Neuron (in vitro differentiated cells): ENCODE measurements at regions not wholly inside any gene's neighbourhood (a gene's known extent, or its start where the extent isn't known, plus 50 kb on each side); places are given as distances from the start of the nearest gene placed in this dataset.
A peak's percentile ranks its signal among the peaks of the same experiment; 100 is the strongest.

Experiments used
- H2AFZ ChIP-seq: one replicate; pipeline ENCODE4 v1.6.1; 2013; ENCODE audit warnings: low read depth, mild to moderate bottlenecking, inconsistent platforms, low read length, moderate library complexity
- H3K27me3 ChIP-seq: one replicate; pipeline ENCODE4 v1.6.1; 2013; ENCODE audit warnings: low read length; ENCODE audit not compliant: insufficient read depth
- H3K36me3 ChIP-seq: one replicate; pipeline ENCODE4 v1.6.1; 2013; ENCODE audit warnings: low read length; ENCODE audit not compliant: insufficient read depth
- H3K4me1 ChIP-seq: one replicate; pipeline ENCODE4 v1.6.1; 2013; ENCODE audit warnings: low read length; ENCODE audit not compliant: insufficient read depth
- H3K4me3 ChIP-seq: 2 replicates; pipeline ENCODE4 v1.5.1; 2013; ENCODE audit warnings: mild to moderate bottlenecking, low read length, moderate library complexity
- H3K9me3 ChIP-seq: one replicate; pipeline ENCODE4 v1.6.1; 2013; ENCODE audit warnings: low read length

DNA sequence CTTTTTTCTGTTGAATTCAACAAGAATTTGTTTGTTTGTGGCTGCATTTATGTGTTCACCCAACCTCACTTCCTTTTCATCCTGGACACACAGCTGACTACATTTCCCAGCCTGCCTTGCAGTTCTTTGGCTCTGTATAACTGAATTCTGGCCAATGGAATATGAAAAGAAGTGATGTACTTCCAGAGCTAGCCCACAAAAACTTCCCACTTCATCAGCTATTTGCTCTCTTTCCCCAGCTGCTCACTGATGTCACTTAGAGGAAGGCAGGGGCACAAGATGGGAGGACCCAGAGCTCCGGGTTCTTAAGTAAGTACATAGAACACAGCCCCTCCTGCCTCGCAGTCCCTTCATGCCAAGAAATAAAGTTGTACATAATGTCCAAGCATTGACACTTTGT, 235.0 kb upstream of the FGGY start:
- Histone ChIP-seq H3K9me3 (no peaks in the 10 kb centered on the region), H3K4me1 (peaks cover 6% of the 10 kb centered on the region), H3K27me3 (no peaks in the 10 kb centered on the region), H2AFZ (no peak overlapping the region), H3K36me3 (no peaks in the 10 kb centered on the region), H3K4me3 (no peak overlapping the region)

DNA sequence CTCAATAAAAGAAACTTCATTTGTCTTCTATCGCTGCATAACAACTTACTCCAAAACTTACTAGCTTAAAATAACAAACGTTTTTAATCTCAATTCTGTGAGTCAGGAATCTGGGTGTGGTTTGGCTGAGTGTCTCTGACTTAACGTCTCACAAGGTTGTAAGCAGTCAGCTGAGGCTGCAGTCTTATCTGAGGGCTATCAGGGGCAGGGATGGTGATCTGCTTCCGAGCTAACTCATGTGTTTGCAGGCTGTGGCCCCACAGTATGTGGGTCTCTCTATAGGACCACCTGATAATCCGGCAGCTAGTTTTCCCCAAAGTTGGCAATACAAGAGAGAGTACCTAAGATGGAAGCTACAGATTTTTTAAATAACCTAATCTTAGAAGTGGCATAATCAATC, 234.2 kb upstream of the FGGY start:
- Histone ChIP-seq H3K36me3 (no peaks in the 10 kb centered on the region), H3K27me3 (no peaks in the 10 kb centered on the region), H3K4me1 (peaks cover 6% of the 10 kb centered on the region), H2AFZ (no peak overlapping the region), H3K4me3 (no peak overlapping the region), H3K9me3 (no peaks in the 10 kb centered on the region)

DNA sequence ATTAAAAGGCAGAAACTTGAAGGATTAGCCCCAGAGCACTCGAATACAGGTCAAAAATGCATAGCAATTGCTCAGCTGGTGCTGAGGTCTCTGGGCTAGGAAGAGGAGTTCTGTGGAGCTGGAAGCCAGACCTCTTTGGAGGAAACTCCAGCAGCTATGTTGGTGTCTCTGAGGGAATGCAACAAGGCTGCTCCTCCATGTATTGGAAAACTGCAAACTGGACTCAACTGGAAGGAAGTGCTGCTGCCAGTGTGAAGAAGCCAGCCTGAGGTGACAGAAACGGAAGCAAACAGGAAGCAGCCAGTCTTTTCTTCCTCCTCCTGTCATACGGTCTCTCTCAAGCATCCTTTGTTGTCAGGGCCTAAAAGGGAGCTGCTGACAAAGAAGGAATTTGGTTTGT, 233.4 kb upstream of the FGGY start:
- Histone ChIP-seq H3K4me3 (no peak overlapping the region), H3K9me3 (no peaks in the 10 kb centered on the region), H3K27me3 (no peaks in the 10 kb centered on the region), H2AFZ (peak overlapping the region; percentile 37), H3K36me3 (no peaks in the 10 kb centered on the region), H3K4me1 (peaks cover 6% of the 10 kb centered on the region)

DNA sequence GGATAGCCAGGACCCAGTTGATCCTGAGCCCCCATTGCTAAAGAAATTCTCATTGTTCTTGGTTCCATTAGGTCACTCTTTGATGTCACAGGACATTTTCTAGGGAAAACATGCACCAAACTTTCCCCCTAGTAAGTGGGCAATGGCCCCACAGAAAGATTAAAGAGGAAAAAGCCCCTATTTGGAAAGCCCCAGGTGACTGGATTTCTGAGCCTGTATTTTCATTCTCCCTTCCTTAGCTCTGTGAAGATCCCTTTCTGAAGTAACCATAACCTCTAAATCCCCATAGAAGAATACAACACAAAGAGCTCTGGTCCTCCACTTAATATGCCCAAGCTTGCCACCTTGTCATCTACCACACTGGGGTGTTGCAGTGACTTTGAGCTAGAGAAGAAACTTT, 232.3 kb upstream of the FGGY start:
- peaks cover 6% of the 10 kb centered on the region for H3K4me1 ChIP-seq
- H3K27me3 ChIP-seq: no peaks in the 10 kb centered on the region
- no peaks in the 10 kb centered on the region for H3K36me3 ChIP-seq
- H3K4me3 ChIP-seq: no peak overlapping the region
- H3K9me3 ChIP-seq: no peaks in the 10 kb centered on the region
- no peak overlapping the region for H2AFZ ChIP-seq

DNA sequence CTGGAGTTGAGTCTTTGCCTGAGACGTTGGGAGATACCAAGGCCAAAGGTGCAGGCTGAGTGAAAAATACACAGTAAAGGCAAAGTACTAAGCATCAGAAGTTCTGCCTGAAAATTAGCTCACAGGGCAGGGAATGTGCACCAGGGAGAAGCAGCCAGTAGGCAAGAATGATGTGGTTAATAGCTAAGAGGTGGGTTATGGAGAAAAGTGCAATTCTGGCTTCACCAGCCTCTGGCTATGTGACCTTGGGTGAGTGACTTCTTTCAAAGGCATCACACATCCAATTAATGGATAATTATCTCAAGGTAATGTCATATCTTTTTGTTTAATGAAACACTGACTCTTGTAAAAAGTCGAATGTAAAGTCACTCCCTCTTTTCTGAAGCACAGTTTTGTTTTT, 230.7 kb upstream of the FGGY start:
- Histone ChIP-seq H3K9me3 (no peaks in the 10 kb centered on the region), H3K27me3 (no peaks in the 10 kb centered on the region), H2AFZ (no peak overlapping the region), H3K4me3 (no peak overlapping the region), H3K36me3 (no peaks in the 10 kb centered on the region), H3K4me1 (peaks cover 6% of the 10 kb centered on the region)

DNA sequence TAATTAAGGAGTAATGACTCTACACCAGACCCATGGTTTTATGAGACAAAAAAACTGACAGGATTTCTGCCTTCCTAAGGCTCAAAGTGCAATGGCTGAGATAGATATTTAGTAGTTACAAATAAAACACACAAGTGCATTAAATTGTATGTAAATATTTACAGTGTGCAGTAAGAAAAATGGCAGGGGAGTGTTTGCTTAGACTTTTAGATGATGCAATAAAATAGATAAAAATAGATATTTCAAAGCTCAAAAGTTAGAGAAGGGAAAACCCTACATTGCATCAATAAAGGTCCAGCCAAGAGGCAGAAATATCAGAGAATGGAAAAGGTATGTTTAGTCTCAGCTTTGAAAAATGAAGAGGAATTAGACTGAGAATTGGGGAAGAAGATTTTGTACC, 226.3 kb upstream of the FGGY start:
- Histone ChIP-seq H3K4me3 (no peak overlapping the region), H3K4me1 (peaks cover 6% of the 10 kb centered on the region), H3K36me3 (no peaks in the 10 kb centered on the region), H3K9me3 (no peaks in the 10 kb centered on the region), H3K27me3 (no peaks in the 10 kb centered on the region), H2AFZ (no peak overlapping the region)

DNA sequence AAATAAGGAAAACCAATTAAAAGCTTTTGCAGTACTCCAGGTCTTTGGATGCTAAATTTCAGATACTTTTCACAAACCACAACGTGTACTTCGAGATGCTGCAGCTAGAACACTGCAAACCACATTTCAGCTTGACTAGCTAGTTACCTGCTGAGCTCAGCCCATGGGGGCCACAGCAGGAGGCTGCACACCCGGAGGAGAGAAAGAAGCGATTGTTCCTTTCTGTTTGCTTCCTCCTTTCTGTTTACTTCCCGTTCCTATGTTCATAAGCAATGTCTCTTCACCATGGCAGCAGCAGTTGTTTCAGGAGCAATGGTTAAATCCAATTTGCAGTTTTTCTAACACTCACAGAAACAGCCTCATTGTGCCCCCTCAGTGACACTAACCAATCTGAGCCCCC, 225.6 kb upstream of the FGGY start:
- no peak overlapping the region for H3K4me3 ChIP-seq
- H3K9me3 ChIP-seq: no peaks in the 10 kb centered on the region
- H3K27me3 ChIP-seq: no peaks in the 10 kb centered on the region
- H2AFZ ChIP-seq: no peak overlapping the region
- peaks cover 6% of the 10 kb centered on the region for H3K4me1 ChIP-seq
- no peaks in the 10 kb centered on the region for H3K36me3 ChIP-seq

DNA sequence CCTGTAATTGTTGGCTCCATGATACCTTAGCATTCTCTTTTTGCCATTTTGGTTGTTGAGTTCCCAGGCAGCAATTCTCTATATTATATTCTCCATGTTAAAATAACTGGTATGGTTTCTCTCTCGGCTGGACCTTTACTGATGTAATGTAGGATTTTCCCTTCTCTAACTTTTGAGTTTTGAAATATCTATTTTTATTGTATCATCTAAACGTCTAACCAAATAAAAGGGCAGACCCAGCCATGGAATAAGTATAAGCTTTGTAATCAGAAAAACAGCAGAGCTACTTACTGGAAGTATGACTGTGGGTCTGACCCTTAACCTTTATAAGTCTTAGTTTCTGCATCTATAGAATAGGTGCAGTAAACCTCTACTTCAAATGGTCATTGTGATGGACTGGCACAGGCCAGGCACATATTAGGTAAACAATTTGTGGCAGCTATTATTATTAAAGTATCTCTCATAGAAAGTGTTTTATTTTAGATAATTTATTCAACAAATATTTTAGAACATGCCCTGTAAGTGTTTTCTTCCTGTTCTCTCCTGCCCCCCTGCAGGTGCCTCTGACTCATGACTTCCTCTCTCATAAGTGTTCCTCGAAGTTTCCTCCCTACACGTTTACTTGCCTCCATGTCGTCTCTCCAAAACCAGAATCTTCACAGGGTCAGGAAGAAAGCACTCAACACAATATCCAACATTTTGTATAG, 224.9 kb upstream of the FGGY start:
- H3K9me3 ChIP-seq: no peaks in the 10 kb centered on the region
- H3K36me3 ChIP-seq: no peaks in the 10 kb centered on the region
- H3K4me3 ChIP-seq: no peak overlapping the region
- H3K4me1 ChIP-seq: peaks cover 6% of the 10 kb centered on the region
- no peak overlapping the region for H2AFZ ChIP-seq
- no peaks in the 10 kb centered on the region for H3K27me3 ChIP-seq

DNA sequence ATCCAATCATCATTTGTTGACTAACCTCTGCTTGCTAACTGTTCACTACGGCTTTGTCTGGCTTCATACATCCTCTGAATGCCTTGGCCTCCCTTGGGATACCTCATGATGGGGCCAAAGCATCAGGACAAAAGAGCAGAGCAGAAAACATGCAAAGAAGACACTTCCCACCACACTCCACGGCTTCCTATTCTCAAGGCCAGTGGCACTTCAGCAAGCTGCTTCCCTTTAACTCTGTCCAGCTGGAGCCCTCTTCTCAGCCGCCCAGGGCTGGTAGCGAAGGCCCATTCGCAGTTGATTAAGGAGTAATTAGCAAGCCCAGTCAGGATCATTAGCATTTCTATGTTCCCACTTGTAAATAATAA, 224.3 kb upstream of the FGGY start:
- Histone ChIP-seq H3K36me3 (no peaks in the 10 kb centered on the region), H3K4me1 (peaks cover 10% of the 10 kb centered on the region), H3K9me3 (no peaks in the 10 kb centered on the region), H3K4me3 (no peak overlapping the region), H3K27me3 (no peaks in the 10 kb centered on the region), H2AFZ (no peak overlapping the region)

DNA sequence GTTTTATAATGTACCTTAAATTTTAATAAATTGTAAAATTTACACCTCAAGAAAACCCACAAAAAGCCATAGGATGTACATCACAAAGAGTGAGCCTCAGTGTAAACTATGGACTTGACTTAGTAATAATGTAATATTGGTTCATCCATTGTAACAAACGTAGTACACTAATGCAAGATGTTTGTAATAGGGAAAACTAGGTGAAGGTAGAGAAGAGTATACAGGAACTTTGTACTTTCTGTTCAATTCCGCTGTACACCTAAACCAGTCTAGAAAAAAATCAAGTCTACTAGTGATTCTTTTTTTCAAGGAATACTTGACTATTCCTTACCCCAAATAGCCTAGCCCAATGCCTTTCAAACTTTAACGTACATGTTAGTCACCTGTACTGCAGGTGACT, 222.3 kb upstream of the FGGY start:
- Histone ChIP-seq H3K36me3 (no peaks in the 10 kb centered on the region), H3K9me3 (no peaks in the 10 kb centered on the region), H3K4me1 (peaks cover 30% of the 10 kb centered on the region), H3K27me3 (no peaks in the 10 kb centered on the region), H3K4me3 (no peak overlapping the region), H2AFZ (no peak overlapping the region)

DNA sequence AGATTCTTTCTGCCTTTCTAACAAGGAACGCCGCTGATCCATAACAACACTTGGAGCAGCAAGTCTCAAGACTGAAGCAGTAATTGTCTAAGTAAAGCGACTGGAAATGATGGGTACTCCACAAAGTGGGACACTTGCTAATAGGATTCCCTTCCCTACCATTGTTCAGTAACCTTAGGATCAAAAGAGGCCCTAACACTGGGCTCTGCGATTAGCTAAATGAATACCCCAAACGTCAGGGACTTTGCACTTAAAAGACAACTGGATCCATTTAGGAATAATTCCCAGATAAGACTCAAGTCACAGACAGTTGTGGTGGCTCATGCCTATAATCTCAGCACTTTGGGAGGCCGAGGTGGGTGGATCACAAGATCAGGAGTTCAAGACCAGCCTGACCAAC, 221.9 kb upstream of the FGGY start:
- no peak overlapping the region for H3K4me3 ChIP-seq
- no peaks in the 10 kb centered on the region for H3K9me3 ChIP-seq
- H3K27me3 ChIP-seq: no peaks in the 10 kb centered on the region
- H3K36me3 ChIP-seq: no peaks in the 10 kb centered on the region
- H3K4me1 ChIP-seq: peaks cover 34% of the 10 kb centered on the region
- no peak overlapping the region for H2AFZ ChIP-seq

DNA sequence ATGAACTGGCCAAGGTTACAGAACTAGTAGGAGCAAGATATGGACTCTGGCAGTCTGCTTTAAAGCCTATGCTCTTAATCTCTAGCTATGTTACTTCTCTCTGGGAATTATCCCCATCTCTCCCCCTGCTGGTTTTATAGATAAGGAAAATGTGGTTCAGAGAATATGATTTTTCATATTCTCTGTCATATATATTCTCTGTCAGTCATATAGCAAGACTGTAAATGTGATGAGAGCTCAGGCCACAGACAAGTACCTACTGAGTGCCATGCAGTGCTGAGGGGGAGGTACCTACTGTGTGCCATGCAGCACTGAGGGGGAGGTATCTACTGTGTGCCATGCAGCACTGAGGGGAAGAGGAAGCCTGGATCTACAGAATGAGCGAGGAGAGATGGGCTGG, 220.3 kb upstream of the FGGY start:
- H3K4me1 ChIP-seq: peaks cover 36% of the 10 kb centered on the region
- no peak overlapping the region for H3K4me3 ChIP-seq
- no peaks in the 10 kb centered on the region for H3K9me3 ChIP-seq
- H3K27me3 ChIP-seq: no peaks in the 10 kb centered on the region
- H2AFZ ChIP-seq: no peak overlapping the region
- no peaks in the 10 kb centered on the region for H3K36me3 ChIP-seq

DNA sequence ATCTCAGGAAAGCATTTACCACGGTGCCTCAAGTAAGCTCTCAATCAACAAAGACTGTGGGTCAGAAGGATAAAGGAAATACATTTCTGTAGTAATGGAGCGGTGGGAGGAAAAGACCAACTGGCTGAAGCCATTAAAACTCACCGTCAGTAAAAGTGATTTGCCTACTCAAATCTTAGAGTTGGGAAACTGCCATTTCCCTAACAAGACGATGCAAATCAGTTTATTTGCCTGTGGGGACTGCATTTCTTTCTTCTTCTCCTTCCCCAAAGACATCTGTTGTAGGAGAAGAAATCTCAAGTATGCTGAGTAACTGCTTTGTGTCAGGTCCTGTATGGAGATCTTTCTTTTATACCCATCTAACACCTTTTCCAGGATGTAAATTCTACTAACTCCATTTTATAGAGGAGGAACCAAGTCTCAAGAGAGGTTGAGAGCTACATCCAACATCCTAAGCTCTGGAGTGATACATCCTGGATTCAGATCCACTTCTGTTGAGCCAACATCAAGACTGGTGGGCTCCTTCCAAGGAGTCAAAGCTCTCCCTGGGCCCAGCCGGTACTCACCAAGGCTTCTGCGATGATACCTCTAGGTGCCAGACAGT, 219.3 kb upstream of the FGGY start:
- H3K9me3 ChIP-seq: no peaks in the 10 kb centered on the region
- no peaks in the 10 kb centered on the region for H3K27me3 ChIP-seq
- no peaks in the 10 kb centered on the region for H3K36me3 ChIP-seq
- H3K4me3 ChIP-seq: no peak overlapping the region
- peaks cover 32% of the 10 kb centered on the region for H3K4me1 ChIP-seq
- H2AFZ ChIP-seq: no peak overlapping the region
